ENCODE measurements at regions not wholly inside any gene's neighbourhood (a gene's known extent, or its start where the extent isn't known, plus 50 kb on each side); places are given as distances from the start of the nearest gene placed in this dataset.

GRCh38 chr1:213684454-213684853 is 303.3 kb upstream of the PROX1 start:
- TF ChIP-seq EZH2phosphoT487 (IDR thresholded peaks at IDR 0.05; ENCODE audit: borderline replicate concordance, low read length) = no peak
- no peak for TF ChIP-seq CTCF (IDR thresholded peaks at IDR 0.05; ENCODE audit: low read depth, low read length, poor library complexity, severe bottlenecking)
